ENCODE measurements at regions not wholly inside any gene's neighbourhood (a gene's known extent, or its start where the extent isn't known, plus 50 kb on each side); places are given as distances from the start of the nearest gene placed in this dataset.

DNA sequence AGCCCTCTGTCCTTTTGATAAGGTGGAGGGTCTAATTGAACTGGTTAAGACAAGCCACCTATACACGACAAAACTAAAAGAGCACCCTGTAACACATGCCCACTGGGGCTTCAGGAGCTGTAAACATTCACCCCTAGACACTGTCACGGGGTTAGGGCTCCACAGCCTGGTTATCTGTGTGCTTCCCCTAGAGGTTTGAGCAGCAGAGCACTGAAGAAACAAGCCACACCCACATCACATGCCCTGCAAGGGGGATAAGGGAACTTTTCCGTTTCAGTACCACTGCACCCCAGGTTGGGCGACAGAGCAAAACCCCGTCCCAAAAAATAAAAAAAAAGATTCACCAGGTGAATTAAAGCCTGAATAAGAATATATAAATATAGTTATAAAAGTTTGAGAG lies 913.7 kb upstream of the ACVR2A start:
- no peak for DNase-seq

DNA sequence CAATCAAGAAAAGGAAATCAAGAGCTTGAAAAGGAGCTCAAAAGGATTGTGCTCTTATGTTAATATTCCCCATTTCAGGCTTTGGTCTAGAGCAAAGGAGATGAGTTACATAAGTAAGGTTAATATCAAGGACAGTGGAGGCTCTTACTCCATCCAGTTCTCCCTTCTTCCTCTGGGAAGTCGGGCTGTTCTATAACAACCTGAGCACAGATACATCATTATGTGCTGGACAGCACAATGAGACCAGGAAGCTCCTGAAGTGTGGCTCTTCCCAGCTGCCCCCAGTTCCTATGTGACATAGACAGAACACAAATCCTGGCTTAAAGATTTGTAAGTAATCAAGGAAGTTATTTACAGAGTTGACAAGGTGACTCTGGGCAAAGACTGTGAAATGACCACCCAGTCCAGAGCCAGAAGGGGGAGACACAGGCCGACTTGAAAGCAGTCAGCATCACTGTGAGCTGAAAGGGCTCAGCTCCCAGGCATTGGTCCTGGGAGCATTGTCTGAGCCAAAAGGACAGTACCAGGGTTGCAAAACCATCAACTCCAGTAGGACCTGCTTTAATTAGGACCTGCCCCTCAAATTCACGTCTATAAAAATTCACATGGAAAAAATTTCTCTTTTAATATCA lies 917.6 kb upstream of the ACVR2A start:
- DNase-seq = no peak

DNA sequence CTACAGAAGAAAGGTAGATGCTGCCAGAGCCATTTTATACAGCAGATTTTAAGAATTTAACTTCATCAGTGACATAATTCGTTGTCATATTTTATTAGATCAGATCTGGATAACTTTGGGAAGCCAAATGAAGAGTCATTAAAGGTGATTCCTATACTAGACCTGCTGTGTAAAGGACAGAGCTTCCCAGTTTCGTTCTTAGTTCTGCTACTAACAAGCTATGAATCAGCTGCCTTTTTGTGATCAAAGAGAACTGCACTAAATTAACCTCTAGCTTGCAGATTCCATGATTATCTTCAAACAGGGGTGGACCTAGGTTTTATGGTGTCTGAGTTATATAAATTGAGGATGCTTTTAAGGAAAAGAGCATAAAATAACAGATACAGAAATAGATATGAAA lies 926.5 kb upstream of the ACVR2A start:
- DNase-seq = no peak

DNA sequence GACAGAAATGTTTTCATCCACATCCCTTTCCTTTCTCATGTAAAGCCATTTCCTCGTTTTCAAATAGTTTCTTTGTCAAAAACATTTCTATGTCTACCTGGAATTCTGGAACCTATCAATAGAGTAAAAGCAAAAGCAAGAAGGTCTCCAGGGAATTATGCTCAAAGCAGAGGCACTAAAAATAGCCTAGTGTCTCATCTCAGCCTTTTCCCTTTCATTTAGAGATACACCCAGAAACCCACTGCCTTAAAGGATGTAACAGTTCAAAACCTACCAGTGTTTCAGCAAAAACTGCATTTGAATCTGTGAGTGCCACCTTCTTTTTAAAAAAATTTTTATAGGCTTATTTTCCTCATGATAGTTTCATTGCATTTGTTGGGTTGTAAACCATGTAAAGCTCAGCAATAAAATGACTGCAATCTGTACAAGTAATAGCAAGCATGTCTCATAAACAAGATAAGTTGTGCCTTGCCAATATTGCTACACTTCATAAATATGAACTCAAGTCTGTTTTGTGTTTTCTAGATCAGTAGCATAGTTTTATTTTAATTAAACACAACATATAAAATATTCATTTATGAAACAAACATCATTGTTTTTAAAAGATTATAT lies 927.3 kb upstream of the ACVR2A start:
- DNase-seq = peak; percentile 18

DNA sequence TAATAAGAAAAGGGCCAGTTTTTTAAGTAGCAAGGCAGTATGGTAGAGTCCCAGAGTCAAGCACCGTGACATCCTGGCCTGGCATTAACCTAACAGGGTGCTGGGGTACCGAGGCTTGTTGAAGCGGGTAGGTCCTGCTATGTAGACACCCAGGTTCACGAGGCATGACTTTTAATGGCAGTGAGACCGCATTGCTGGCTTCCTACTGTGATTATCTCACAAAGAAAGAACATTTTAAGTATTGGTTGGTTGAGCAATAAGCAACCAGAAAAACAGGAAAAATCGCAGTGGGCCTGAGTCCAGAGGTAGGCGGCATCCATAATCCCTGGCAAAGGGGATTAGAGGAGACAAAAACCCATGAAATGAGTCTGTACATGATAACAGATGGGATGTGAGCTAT lies 927.9 kb upstream of the ACVR2A start:
- no peak for DNase-seq

DNA sequence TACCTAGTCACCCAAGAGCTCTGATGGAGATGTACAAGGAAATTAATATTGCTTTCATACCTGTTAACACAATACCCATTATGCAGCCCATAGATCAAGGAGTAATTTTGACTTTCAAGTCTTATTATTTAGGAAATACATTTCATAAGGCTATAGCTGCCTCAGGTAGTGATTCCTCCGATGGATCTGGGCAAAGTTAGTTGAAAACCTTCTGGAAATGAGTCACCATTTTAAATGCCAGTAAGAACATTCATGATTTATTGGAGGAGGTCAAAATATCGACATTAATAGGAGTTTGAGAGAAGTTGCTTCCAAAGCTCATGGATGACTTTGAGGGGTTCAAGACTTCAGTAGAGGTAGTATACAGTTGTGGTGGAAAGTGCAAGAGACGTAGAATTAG lies 931.4 kb upstream of the ACVR2A start:
- DNase-seq = no peak

DNA sequence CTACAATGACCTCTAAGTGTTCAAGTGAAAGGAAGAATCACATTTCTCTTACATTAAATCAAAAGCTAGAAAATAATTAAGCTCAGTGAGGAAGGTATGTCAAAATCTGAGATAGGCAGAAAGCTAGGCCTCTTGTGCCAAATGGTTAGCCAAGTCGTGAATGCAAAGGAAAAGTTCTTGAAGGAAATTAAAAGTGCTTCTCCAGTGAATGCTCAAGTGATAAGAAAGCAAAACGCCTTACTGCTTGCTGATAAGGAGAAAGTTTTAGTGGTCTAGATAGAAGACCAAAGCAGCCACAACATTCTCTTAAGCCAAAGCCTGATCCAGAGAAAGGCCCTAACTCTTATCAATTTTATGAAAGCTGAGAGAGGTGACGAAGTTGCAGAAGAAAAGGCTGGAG lies 932.3 kb upstream of the ACVR2A start:
- no peak for DNase-seq

DNA sequence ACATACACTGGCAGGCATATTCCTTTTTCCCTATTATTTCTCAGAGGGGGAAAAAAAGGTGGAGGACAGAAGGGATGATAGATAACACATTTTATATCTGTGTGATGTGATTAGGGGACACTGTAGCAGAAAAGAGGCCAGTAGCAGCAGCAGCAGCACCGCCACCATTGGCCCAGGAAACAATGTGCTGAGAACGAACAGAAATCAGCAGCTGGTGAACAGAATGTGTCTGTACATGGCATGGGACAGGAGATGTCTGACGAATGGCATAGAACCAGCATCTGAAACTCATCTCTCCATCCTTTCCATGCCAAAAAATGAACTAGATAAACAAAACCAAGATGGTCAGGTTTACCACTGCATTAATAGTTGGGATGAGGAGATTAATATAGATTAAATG lies 936.1 kb upstream of the ACVR2A start:
- DNase-seq = no peak

DNA sequence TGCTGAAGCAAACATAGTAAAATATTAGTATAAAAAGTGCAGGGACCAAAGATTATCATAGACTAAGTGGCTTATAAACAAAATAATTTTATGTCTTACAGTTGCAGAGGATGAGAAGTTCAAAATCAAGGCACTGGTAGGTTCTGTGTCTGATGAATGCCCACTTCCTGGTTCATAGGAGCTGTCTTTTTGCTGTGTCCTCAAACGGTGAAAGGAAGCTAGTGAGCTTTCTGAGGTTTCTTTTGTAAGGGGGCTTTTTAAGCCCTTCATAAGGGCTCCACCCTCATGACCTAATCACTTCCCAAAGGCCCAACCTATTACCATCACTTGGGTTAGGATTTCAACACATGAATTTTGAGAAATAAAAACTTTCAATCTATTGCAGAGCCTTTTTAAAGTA lies 946.7 kb upstream of the ACVR2A start:
- DNase-seq = no peak

DNA sequence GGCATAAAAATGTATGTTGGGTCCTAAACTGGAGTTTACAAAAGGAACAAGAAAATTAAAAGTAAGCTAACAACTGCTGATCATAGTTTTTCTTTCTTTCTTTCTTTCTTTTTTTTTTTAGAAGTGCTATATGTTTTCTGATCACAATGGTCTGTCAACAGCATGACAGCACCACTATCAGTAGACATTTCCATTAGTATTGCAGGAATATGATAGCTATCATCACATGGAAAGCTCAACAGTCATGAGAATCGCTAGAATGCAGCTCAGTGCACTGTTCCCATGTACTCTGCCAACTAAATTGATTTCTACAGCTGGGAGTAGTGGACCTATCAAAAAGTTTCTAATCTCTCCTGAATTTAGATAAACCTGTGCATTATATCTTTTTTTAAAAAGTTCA lies 950.3 kb upstream of the ACVR2A start:
- DNase-seq = no peak

DNA sequence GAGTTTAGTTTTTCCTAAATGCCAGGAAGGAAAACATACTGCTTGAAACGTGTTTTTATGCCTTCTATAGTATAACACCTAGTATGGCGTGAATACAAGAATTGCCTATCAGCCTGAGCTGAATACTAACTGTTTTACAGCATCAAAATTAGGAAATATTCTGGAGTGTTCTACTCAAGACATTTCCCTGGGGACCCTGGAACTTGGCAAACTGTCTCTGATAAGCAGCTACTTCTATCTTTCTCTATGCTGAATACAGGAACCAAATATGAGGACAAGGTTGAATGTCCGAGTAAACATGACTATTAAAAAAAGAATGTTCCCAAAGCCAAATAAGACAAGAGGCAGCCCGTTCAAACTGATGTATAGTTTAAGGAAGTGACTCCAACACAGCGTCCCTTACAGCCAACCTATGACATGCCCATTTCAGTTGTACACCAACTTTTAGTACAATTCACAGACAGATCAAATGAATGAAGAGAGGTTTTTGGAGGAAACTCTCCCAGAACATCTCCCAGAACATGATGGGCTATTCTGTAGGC lies 951.3 kb upstream of the ACVR2A start:
- DNase-seq = no peak

DNA sequence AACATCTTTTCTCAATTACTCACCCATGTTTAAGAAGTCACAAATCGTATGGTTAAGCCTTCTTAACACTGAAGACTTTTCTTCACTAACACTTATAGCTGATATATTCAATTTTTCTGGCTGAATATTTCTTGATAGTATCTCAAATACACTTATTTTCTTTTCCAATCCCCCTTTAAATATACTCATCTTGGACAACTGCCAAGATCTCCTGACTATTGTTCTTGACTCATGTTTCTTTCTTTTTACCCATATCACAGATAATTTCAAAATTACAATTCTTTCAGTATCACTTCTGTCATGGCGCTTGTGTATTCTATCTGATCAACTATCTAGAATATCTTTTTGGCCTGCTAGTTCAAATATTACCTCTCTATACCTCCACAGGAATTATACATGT lies 954.3 kb upstream of the ACVR2A start:
- no peak for DNase-seq

DNA sequence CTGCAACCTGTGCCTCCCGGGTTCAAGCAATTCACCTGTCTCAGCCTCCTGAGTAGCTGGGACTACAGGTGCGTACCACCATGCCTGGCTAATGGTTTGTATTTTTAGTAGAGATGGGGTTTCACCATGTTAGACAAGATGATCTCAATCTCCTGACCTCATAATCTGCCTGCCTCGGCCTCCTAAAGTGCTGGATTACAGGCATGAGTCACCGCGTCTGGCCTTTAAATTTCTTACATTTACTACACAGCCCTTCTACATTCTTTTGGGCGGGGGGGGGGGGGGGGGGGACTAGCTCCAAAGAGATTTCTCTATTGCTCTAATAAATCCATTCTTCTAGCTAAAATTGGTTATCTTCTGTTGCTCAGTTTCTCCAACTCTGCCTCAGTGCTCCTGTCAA lies 964.9 kb upstream of the ACVR2A start:
- no peak for DNase-seq

DNA sequence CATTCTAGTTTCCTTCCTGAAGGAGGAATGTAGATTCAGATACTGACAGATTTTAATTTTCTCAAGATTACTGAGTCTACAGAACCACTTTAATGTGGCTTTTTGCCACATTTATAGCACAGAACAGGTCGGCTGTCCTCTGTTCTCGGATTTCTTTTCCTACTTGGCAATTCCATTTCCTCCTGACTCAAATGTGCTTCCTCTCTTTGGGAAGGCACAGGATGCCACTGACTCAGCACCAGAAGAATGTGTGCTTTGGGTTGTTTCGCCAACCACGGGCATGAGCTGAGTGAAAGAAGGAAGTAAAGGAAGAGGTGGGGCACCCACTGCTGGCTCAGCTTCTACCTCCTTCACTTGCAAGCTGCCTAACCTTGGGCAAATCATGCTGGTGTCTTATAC lies 970.6 kb upstream of the ACVR2A start:
- DNase-seq = no peak

DNA sequence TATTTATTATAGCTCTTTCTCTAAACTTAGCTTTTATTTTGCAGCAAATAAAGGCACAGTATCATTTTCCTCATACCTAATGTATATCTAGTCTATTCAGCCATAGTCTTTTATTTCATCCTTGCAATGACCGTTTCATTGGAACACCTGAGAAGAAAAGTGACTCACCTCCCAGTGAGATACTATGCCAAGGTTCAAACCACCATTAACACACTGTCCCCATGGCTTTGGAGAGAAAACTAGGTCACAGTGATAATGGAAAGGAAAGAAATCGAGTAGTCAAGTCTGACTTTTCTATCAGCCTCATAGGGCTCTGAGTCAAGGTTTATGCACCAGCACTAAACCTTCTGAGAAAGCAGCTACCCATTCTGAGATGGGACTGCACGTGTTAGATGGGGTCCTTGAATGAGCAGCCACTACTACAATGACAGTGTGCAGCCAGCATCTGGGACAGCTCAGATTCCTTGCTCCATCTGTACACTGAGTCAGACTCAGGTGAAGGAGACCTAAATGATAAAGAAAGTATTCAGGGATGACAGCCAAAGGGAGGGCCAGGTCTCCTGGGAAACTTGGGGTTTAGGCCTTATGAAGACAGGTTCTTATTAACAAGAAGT lies 971.1 kb upstream of the ACVR2A start:
- DNase-seq = no peak

DNA sequence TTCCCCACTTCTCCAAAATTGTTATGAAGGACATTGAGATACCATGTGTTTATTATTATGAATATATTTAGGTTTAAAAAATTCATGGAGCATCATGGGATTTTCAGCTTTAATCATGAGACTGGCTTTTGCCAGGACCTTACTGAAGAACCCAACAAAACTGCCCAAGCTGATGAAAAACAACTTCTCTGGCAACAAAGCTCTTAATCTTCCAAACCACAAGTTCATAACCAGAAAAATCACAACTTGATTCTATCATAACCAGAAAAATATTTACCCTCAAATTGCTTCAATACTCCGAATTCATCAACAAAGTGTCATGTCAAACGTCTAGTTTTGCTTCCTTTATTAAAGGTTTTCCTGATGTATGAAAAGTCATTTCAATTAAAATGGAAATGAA lies 971.8 kb upstream of the ACVR2A start:
- DNase-seq = no peak

DNA sequence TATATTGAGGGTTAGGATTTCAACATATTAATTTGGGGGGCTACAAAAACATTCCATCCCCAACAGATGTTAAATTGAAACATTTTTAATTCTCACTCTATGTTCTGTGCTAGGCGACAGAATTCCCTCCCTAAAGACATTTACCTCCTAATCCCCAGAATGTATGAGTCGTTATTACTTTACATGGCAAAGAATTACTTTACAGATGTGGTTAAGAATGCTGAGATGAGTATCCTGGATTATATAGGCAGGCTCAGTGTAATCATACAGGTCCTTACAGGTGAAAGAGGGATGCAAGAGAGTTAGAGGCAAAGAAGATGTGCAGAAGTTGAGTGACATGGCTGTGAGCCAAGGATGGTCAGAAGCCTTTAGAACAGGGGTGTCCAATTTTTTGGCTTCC lies 974.1 kb upstream of the ACVR2A start:
- no peak for DNase-seq

DNA sequence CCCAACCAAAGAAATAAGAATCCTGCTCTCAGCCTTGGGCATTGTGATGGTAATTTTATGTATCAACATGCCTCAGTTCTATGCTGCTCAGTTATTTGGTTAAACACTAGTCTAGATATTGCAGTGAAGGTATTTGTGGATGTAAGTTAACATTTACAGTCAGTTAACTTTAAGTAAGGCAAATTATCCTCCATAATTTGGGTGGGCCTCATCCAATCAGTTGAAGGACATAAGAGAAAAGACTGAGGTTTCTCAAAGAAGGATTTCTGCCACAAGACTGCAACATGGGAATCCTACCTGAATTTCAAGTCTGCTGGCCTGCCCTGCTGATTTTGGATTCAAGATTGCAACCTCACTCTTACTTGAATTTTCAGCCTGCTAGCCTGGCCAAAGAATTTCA lies 975.5 kb upstream of the ACVR2A start:
- DNase-seq = no peak

DNA sequence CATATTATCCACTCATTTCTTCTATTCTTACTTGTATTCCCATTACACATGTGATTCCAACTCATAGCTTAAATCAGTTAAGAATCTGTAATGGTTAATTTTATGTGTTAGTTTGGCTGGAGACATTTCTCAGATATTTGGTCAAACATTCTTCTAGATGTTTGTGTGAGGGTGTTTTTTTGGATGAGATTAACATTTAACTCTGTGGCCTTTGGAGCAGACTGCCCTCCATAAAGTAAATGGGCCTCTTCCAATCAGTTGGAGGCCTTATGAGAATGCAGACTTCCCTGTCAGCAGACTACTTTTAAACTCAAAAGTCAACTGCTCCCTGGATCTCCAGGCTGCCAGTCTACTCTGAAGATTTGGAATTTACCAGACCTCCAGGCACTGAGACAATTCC lies 976.8 kb upstream of the ACVR2A start:
- no peak for DNase-seq

DNA sequence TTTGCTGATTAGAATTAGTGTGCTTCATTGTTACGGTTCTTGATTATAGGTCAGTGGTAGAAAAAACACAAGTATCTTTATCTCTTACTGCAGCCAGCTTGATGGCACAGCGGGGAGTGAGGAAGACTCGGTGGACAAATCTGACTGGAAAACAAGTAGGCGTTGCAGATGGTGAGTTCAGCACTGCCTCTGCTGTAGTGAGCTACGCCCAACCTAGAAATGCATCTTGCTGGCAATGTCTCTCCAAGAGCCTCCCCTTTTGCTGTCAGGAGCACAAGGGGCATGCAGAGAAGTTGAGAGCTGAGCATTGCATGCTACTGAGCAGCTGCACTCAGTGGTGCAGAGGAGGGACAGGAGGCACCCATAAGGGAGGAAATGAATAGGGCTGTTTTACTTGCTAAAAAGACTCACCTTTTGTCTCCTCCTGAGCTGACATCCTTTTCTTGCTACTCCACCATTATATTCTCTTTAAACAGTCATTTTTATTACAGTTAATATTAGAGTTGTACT lies 977.3 kb upstream of the ACVR2A start:
- no peak for DNase-seq

DNA sequence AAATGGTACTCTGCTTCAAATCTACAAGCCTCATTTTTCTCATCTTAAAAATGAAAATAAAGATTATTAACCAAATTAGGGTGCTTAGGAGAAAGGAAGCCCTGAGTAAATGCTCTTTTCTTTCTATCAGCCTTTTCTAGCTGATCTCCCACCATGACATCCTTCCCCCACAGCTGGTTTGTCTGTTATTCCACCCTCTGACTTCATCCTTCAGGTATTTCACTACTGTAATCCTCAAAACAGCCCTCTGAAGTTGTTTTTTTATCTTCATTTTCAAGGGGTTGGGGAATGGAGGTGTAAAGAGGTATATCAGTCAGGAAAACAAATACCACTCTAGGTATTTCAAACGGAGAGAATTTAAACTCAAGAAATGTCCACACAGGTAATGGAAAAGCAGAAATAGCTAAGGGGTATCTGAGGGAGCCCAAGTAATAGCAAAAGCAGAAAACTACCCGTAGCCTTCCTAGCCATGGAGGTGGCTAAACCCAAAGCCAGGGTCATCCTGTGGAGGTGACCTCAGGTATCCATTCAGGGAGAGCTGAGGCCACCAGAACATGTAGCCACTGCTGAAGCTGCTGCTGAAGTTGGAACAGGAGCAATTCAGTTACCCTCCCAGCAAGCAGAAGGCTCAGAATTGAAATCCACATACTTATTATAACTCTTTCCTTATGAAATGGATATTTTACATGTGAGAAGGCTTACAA lies 990.9 kb upstream of the ACVR2A start:
- no peak for DNase-seq

DNA sequence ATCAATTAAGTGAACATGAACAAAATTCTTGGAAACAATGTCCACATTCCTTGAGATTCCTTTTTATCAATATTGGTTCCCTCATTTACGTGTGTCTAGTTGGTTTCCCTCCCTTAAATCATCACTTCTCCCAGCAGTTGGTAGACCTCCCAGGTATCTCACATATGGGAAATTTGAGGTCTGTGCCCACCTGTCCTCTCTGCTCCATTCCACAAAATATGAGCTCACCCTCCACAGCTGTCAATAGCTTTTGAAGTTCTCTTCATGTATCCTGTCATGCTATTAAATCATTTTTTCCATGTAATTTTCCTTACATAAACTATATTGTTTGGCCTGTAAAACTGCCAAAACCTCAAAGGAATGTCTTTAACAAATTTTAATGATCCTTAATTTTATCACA lies 992.2 kb upstream of the ACVR2A start:
- no peak for DNase-seq

DNA sequence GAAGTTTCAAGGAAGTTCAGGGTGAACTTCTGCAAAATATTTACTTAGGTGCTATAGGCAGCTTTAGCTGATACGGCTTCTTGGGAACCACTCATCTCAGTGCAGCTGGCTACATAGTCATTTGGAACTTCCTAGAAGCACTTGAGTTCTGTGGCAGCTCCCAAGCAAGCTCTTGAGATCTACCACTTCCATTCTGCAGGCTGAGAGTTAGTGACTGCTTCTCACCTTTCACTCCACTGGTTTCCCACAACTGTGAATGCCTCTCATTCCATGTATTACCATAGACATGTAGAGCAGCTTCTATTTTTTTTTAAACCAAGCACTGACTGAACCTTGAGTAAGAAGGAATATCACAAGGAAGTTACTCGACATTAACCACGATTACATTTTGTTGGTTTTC lies 994.1 kb upstream of the ACVR2A start:
- DNase-seq = no peak

DNA sequence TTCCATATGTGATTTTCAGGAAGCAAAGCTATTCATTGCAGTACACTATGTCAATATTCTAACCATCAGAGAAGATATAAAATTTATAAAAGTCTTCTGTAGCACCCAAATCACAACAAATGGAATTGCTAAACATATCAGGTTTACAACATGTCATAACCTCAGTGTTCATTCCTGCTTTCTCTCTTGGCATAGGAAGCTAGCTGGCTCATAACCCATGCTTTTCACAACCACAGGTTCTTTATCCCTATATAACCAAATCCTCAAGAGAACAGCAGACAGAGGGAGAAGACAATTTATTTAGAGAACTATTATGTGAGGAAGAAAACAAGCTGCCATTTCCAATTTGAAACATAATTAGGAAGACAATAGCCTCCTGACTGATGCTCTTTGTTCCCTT lies 997.0 kb upstream of the ACVR2A start:
- DNase-seq = no peak
